ENCODE measurements at regions not wholly inside any gene's neighbourhood (a gene's known extent, or its start where the extent isn't known, plus 50 kb on each side); places are given as distances from the start of the nearest gene placed in this dataset.
"Not testable (repeated sequence)": the region's sequence is repeated elsewhere in the genome, so short reads cannot be mapped to it uniquely, and the experiment has no call there.

- not testable (repeated sequence) for H3K27me3 Mint-ChIP-seq (ENCODE audit: insufficient read depth, low read depth, poor library complexity); H3K36me3 ChIP-seq (ENCODE audit: insufficient read depth); H3K9me2 ChIP-seq (ENCODE audit: insufficient read depth); H3K27ac Mint-ChIP-seq; H3K36me3 Mint-ChIP-seq (ENCODE audit: low read depth); H3K27me3 ChIP-seq (ENCODE audit: insufficient read depth); H3K4me3 ChIP-seq; H2AFZ ChIP-seq; H3K4me3 Mint-ChIP-seq; H3K4me1 Mint-ChIP-seq; H3F3A ChIP-seq (replicated peaks; ENCODE audit: low read depth); DNase-seq (ENCODE audit: low spot score); H4K20me1 ChIP-seq (replicated peaks; ENCODE audit: insufficient read depth); H3K4me1 ChIP-seq (ENCODE audit: insufficient read depth); ATAC-seq; H3K4me2 ChIP-seq; H3K9me3 Mint-ChIP-seq; H3K27ac ChIP-seq (ENCODE audit: low read depth); H3K79me2 ChIP-seq (replicated peaks; ENCODE audit: insufficient read depth)
Observed at GRCh38 chr6:114865506-114865905, 522.7 kb upstream of the HS3ST5 start.

- Histone ChIP-seq H3K36me3 (ENCODE audit: insufficient read depth) (no peaks in the 10 kb centered on the region), H4K20me1 (replicated peaks; ENCODE audit: insufficient read depth) (no peaks in the 10 kb centered on the region), H3K4me1 (ENCODE audit: insufficient read depth) (no peaks in the 10 kb centered on the region), H3K27me3 (ENCODE audit: insufficient read depth) (no peaks in the 10 kb centered on the region), H3K79me2 (replicated peaks; ENCODE audit: insufficient read depth) (no peaks in the 10 kb centered on the region), H3F3A (replicated peaks; ENCODE audit: low read depth) (no peaks in the 10 kb centered on the region), H3K4me3 (no peak overlapping the region), H2AFZ (no peak overlapping the region), H3K27ac (ENCODE audit: low read depth) (no peak overlapping the region), H3K4me2 (no peak overlapping the region), H3K9me2 (ENCODE audit: insufficient read depth) (no peaks in the 10 kb centered on the region)
- Mint-ChIP-seq H3K4me1 (no peaks in the 10 kb centered on the region), H3K27me3 (ENCODE audit: insufficient read depth, low read depth, poor library complexity) (peaks cover 3% of the 10 kb centered on the region), H3K36me3 (ENCODE audit: low read depth) (peaks cover 3% of the 10 kb centered on the region; the same call in 2 of the 3 replicates), H3K4me3 (no peak overlapping the region), H3K27ac (no peak overlapping the region), H3K9me3 (peaks cover 9% of the 10 kb centered on the region)
- DNase-seq (ENCODE audit: low spot score): no peak
- ATAC-seq: no peak
- TF ChIP-seq ZNF462 (CRISPR knock-in tag; IDR thresholded peaks at IDR 0.05) (no peak), REST (IDR thresholded peaks at IDR 0.05; ENCODE audit: unreplicated experiment) (no peak), ZNF331 (CRISPR knock-in tag; IDR thresholded peaks at IDR 0.05; ENCODE audit: low read depth) (no peak), EZH2 (IDR thresholded peaks at IDR 0.05; ENCODE audit: low read depth, unreplicated experiment) (no peak), CTCF (conservative IDR thresholded peaks at IDR 0.05; ENCODE audit: low read depth in 2 of 2) (no peak), JUNB (IDR thresholded peaks at IDR 0.05; ENCODE audit: unreplicated experiment) (no peak), ZNF114 (CRISPR knock-in tag; IDR thresholded peaks at IDR 0.05) (no peak), CREB1 (CRISPR knock-in tag; IDR thresholded peaks at IDR 0.05; ENCODE audit: low read depth) (no peak), POLR2AphosphoS5 (IDR thresholded peaks at IDR 0.05; ENCODE audit: low read depth) (no peak), STAT1 (IDR thresholded peaks at IDR 0.05; ENCODE audit: unreplicated experiment) (no peak), ETS1 (IDR thresholded peaks at IDR 0.05) (no peak)
Observed at GRCh38 chr6:114863610-114864009, 520.8 kb upstream of the HS3ST5 start.

Measured in GM23338 (cell line).